IMR-90 (cell line): ENCODE measurements at regions not wholly inside any gene's neighbourhood (a gene's known extent, or its start where the extent isn't known, plus 50 kb on each side); places are given as distances from the start of the nearest gene placed in this dataset.

Experiments
- ATAC-seq: fragments of 200-7000 bp; cut with Tn5 transposase; 2 replicates; pipeline ENCODE4 v1.9.1; 2020; ENCODE audit warnings: low read depth, mild to moderate bottlenecking, moderate library complexity
- BruUV-seq: library from RNA; stranded (reverse); fragments of 400-500 nt; replicated peaks from 2 replicates; lab custom pipeline; 2021; lab: Mats Ljungman, UMichigan
- CTCF ChIA-PET: fragments of 300-600 bp; formaldehyde crosslinking; extraction: SDS; loops from one replicate; lab custom pipeline; 2021; ENCODE audit warnings: antibody characterized with exemption; lab: Yijun Ruan, JAX
- POLR2A ChIA-PET: fragments of 300-600 bp; sonication (Branson Sonifier 250); formaldehyde crosslinking; loops from one replicate; lab custom pipeline; 2022; ENCODE audit warnings: antibody characterized with exemption; ENCODE audit not compliant: unreplicated experiment; lab: Charles Lee
- DNase-seq: peaks from one replicate; pipeline ENCODE4 v3.0.0; 2013
- H2AFZ ChIP-seq: replicated peaks from 2 replicates; pipeline ENCODE3; 2013; ENCODE audit warnings: low read length, mild to moderate bottlenecking; ENCODE audit not compliant: poor library complexity
- H2AK5ac ChIP-seq: 2 replicates; pipeline ENCODE4 v1.6.1; 2013; ENCODE audit warnings: low read depth, low read length, inconsistent platforms
- H2AK9ac ChIP-seq: replicated peaks from 2 replicates; pipeline ENCODE3; 2013; ENCODE audit warnings: mild to moderate bottlenecking, low read depth, low read length, moderate library complexity; ENCODE audit not compliant: poor library complexity
- H2BK120ac ChIP-seq: 2 replicates; pipeline ENCODE4 v1.6.1; 2013; ENCODE audit warnings: low read depth, low read length, inconsistent platforms
- H2BK15ac ChIP-seq: 3 replicates; pipeline ENCODE4 v1.6.1; 2013; ENCODE audit warnings: low read depth, low read length, inconsistent platforms
- H2BK20ac ChIP-seq: 2 replicates; pipeline ENCODE4 v1.6.1; 2013; ENCODE audit warnings: low read depth, mild to moderate bottlenecking, inconsistent platforms, low read length, moderate library complexity
- H2BK5ac ChIP-seq: 2 replicates; pipeline ENCODE4 v1.6.1; 2013; ENCODE audit warnings: mild to moderate bottlenecking, low read depth, low read length, inconsistent platforms; ENCODE audit not compliant: poor library complexity, severe bottlenecking
- H3K14ac ChIP-seq: replicated peaks from 2 replicates; pipeline ENCODE4 v1.6.1; 2013; ENCODE audit warnings: low read depth, low read length, inconsistent platforms
- H3K18ac ChIP-seq: 2 replicates; pipeline ENCODE4 v1.6.1; 2013; ENCODE audit warnings: low read depth, low read length, control low read depth
- H3K23ac ChIP-seq: 2 replicates; pipeline ENCODE4 v1.6.1; 2013; ENCODE audit warnings: low read depth, low read length, inconsistent platforms
- H3K27ac ChIP-seq: 2 replicates; pipeline ENCODE4 v1.5.1; 2013; ENCODE audit warnings: mild to moderate bottlenecking, control low read depth, low read length; ENCODE audit not compliant: insufficient read depth
- H3K27me3 ChIP-seq: 2 replicates; pipeline ENCODE4 v1.6.1; 2013; ENCODE audit warnings: low read length; ENCODE audit not compliant: control insufficient read depth, insufficient read depth
- H3K36me3 ChIP-seq: 2 replicates; pipeline ENCODE4 v1.6.1; 2013; ENCODE audit warnings: low read length, mixed read lengths; ENCODE audit not compliant: control insufficient read depth, insufficient read depth
- H3K4ac ChIP-seq: 2 replicates; pipeline ENCODE4 v1.6.1; 2013; ENCODE audit warnings: low read depth, low read length, inconsistent platforms
- H3K4me1 ChIP-seq: 2 replicates; pipeline ENCODE4 v1.6.1; 2013; ENCODE audit warnings: low read length, mixed read lengths; ENCODE audit not compliant: control insufficient read depth, insufficient read depth
- H3K4me2 ChIP-seq: 2 replicates; pipeline ENCODE4 v1.6.1; 2013; ENCODE audit warnings: low read depth, mild to moderate bottlenecking, control low read depth, low read length, moderate library complexity
- H3K4me3 ChIP-seq: 2 replicates; pipeline ENCODE4 v1.5.1; 2013; ENCODE audit warnings: low read depth, mild to moderate bottlenecking, control low read depth, low read length, moderate library complexity; ENCODE audit not compliant: insufficient read depth
- H3K56ac ChIP-seq: 2 replicates; pipeline ENCODE4 v1.6.1; 2013; ENCODE audit warnings: low read length, inconsistent platforms; ENCODE audit not compliant: insufficient read depth; ENCODE audit errors: extremely low read depth
- H3K79me1 ChIP-seq, 2 experiments: 2 replicates each; pipeline ENCODE4 v1.6.1; 2013; ENCODE audit warnings: low read length in 2 of 2, inconsistent platforms in 1 of 2, low read depth in 1 of 2
- H3K9ac ChIP-seq: 2 replicates; pipeline ENCODE4 v1.6.1; 2013; ENCODE audit warnings: low read depth, low read length, control low read depth
- H3K9me1 ChIP-seq: 2 replicates; pipeline ENCODE4 v1.6.1; 2013; ENCODE audit warnings: low read length, inconsistent platforms; ENCODE audit not compliant: insufficient read depth
- H3K9me3 ChIP-seq: 2 replicates; pipeline ENCODE4 v1.6.1; 2013; ENCODE audit warnings: low read length; ENCODE audit not compliant: control insufficient read depth, insufficient read depth
- H4K20me1 ChIP-seq: 2 replicates; pipeline ENCODE4 v1.6.1; 2013; ENCODE audit warnings: low read length, inconsistent platforms; ENCODE audit not compliant: insufficient read depth
- H4K5ac ChIP-seq: 2 replicates; pipeline ENCODE4 v1.6.1; 2013; ENCODE audit warnings: mild to moderate bottlenecking, low read depth, low read length, control low read depth
- H4K8ac ChIP-seq, 2 experiments: 2 replicates each; pipeline ENCODE4 v1.6.1; 2013; ENCODE audit warnings: low read depth in 2 of 2, low read length in 2 of 2, control low read depth in 1 of 2, inconsistent platforms in 1 of 2
- H4K91ac ChIP-seq: 2 replicates; pipeline ENCODE4 v1.6.1; 2013; ENCODE audit warnings: low read depth, low read length, inconsistent platforms; ENCODE audit not compliant: insufficient read depth
- BHLHE40 ChIP-seq: fragments of 150-350 bp; IDR thresholded peaks from 2 replicates; pipeline ENCODE4 v1.6.1; 2016; ENCODE audit warnings: mild to moderate bottlenecking, low read depth, low read length
- CEBPB ChIP-seq: IDR thresholded peaks from 2 replicates; pipeline ENCODE4 v1.6.1; 2012; ENCODE audit warnings: low read depth, low read length, improper control_type of control experiment
- CHD1 ChIP-seq: IDR thresholded peaks from 2 replicates; pipeline ENCODE4 v1.6.1; 2012; ENCODE audit warnings: low read depth, low read length, improper control_type of control experiment
- FOS ChIP-seq: fragments of 150-350 bp; IDR thresholded peaks from 2 replicates; pipeline ENCODE4 v1.6.1; 2016; ENCODE audit warnings: low read depth, low read length
- MAFK ChIP-seq: IDR thresholded peaks from 2 replicates; pipeline ENCODE4 v1.6.1; 2012; ENCODE audit warnings: low read depth, low read length, improper control_type of control experiment
- MAZ ChIP-seq: IDR thresholded peaks from 2 replicates; pipeline ENCODE4 v1.6.1; 2012; ENCODE audit warnings: low read depth, mild to moderate bottlenecking, low read length, improper control_type of control experiment, moderate library complexity, borderline replicate concordance
- MXI1 ChIP-seq: IDR thresholded peaks from 2 replicates; pipeline ENCODE4 v1.6.1; 2012; ENCODE audit warnings: low read depth, mild to moderate bottlenecking, low read length, moderate library complexity, borderline replicate concordance
- NFE2L2 ChIP-seq: fragments of 150-350 bp; IDR thresholded peaks from 2 replicates; pipeline ENCODE4 v1.6.1; 2016; ENCODE audit warnings: low read depth, mild to moderate bottlenecking, low read length
- POLR2A ChIP-seq: IDR thresholded peaks from 2 replicates; pipeline ENCODE4 v1.6.1; 2012; ENCODE audit warnings: mild to moderate bottlenecking, low read depth, low read length
- RAD21 ChIP-seq: IDR thresholded peaks from 2 replicates; pipeline ENCODE4 v1.6.1; 2012; ENCODE audit warnings: low read length, improper control_type of control experiment
- RCOR1 ChIP-seq: IDR thresholded peaks from 2 replicates; pipeline ENCODE4 v1.6.1; 2012; ENCODE audit warnings: mild to moderate bottlenecking, low read length, improper control_type of control experiment; ENCODE audit not compliant: insufficient replicate concordance
- RFX5 ChIP-seq: IDR thresholded peaks from 2 replicates; pipeline ENCODE4 v1.8.0; 2012; ENCODE audit warnings: low read depth, mild to moderate bottlenecking, low read length, moderate library complexity
- SMC3 ChIP-seq: fragments of 150-350 bp; IDR thresholded peaks from 2 replicates; pipeline ENCODE4 v1.6.1; 2016; ENCODE audit warnings: low read depth, mild to moderate bottlenecking, antibody characterized with exemption, low read length, moderate library complexity
- WGBS, 2 experiments: methylation state at CpG; one replicate each; pipeline versions ENCODE4 v1.1.5 to v1.1.7; 2013; ENCODE audit warnings: missing lambda C conversion rate in 2 of 2; ENCODE audit not compliant: insufficient read length in 1 of 2; ENCODE audit errors: extremely low coverage in 2 of 2; 5-methylcytosine and 5-hydroxymethylcytosine counted together
- dilution Hi-C: fragments of 300-500 bp; cut with HindIII; formaldehyde crosslinking; loops from one replicate; pipeline ENCODE4 v1.14.3; 2018; ENCODE audit warnings: low sequenced_read_pairs; ENCODE audit not compliant: unreplicated experiment
- in situ Hi-C: fragments of 300-500 bp; cut with MboI; formaldehyde crosslinking; loops from 3 replicates; pipeline ENCODE4 v1.14.3; 2019; ENCODE audit warnings: low sequenced_read_pairs, inconsistent platforms, mixed read lengths
- intact Hi-C: fragments of 100-400 bp; cut with micrococcal nuclease; formaldehyde crosslinking; loops from 2 replicates; pipeline ENCODE4 v1.10.0; 2022
- TF ChIP-seq, protein P1 (sequence below): fragments of 150-350 bp; IDR thresholded peaks from 2 replicates; pipeline ENCODE4 v1.6.1; 2017; ENCODE audit warnings: mild to moderate bottlenecking, antibody characterized with exemption, low read length, low read depth
- TF ChIP-seq, protein P2 (sequence below): conservative IDR thresholded peaks from 2 replicates; pipeline ENCODE4 v1.5.1; 2012; ENCODE audit warnings: mild to moderate bottlenecking, low read depth, low read length, improper control_type of control experiment
- TF ChIP-seq, protein P3 (sequence below): fragments of 150-350 bp; IDR thresholded peaks from 2 replicates; pipeline ENCODE4 v1.6.1; 2016; ENCODE audit warnings: low read depth, mild to moderate bottlenecking, low read length, moderate library complexity, borderline replicate concordance

DNA sequence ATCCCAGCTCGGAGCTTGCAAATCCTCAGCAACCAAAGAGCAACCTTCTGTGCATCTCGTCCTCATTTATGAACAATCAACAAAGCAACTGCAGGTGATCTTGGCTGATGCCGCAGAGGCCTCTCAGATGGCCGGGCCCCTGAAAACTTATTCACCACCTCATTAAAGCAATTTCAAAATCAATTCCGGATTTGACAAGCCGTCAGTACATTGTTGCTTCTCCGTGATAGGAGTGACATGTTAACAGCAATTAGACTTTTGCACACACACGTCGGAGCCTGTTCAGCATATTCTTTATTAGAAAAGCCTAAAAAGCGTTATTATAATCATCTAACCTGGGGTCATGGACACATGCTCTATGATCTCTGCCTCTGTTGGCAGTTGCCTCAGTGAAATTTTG lies 183.1 kb upstream of the CXCR4 start:
- H2AK9ac ChIP-seq = no peak overlapping the region
- H4K8ac ChIP-seq = no peak overlapping the region
- H3K79me1 ChIP-seq = no peaks in the 10 kb centered on the region
- no peak overlapping the region for H2BK15ac ChIP-seq
- ChIA-PET POLR2A (no interaction called here), CTCF (no interaction called here)
- no peaks in the 10 kb centered on the region for H3K9me3 ChIP-seq
- no peak overlapping the region for H4K5ac ChIP-seq
- H2AK5ac ChIP-seq = no peak overlapping the region
- no peak overlapping the region for H3K14ac ChIP-seq
- no peak overlapping the region for H2AFZ ChIP-seq
- H3K9me1 ChIP-seq = no peaks in the 10 kb centered on the region
- dilution Hi-C loops = no loop called here
- H2BK120ac ChIP-seq = no peak overlapping the region
- in situ Hi-C loops = no loop called here
- H3K4me2 ChIP-seq = no peak overlapping the region
- TF ChIP-seq, protein P1, sequence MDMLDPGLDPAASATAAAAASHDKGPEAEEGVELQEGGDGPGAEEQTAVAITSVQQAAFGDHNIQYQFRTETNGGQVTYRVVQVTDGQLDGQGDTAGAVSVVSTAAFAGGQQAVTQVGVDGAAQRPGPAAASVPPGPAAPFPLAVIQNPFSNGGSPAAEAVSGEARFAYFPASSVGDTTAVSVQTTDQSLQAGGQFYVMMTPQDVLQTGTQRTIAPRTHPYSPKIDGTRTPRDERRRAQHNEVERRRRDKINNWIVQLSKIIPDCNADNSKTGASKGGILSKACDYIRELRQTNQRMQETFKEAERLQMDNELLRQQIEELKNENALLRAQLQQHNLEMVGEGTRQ = no peak
- TF ChIP-seq RAD21 = no peak
- TF ChIP-seq BHLHE40 = no peak
- TF ChIP-seq NFE2L2 = no peak
- TF ChIP-seq MXI1 = no peak
- no peak for TF ChIP-seq CHD1
- TF ChIP-seq, protein P2, sequence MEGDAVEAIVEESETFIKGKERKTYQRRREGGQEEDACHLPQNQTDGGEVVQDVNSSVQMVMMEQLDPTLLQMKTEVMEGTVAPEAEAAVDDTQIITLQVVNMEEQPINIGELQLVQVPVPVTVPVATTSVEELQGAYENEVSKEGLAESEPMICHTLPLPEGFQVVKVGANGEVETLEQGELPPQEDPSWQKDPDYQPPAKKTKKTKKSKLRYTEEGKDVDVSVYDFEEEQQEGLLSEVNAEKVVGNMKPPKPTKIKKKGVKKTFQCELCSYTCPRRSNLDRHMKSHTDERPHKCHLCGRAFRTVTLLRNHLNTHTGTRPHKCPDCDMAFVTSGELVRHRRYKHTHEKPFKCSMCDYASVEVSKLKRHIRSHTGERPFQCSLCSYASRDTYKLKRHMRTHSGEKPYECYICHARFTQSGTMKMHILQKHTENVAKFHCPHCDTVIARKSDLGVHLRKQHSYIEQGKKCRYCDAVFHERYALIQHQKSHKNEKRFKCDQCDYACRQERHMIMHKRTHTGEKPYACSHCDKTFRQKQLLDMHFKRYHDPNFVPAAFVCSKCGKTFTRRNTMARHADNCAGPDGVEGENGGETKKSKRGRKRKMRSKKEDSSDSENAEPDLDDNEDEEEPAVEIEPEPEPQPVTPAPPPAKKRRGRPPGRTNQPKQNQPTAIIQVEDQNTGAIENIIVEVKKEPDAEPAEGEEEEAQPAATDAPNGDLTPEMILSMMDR = no peak
- TF ChIP-seq, protein P3, sequence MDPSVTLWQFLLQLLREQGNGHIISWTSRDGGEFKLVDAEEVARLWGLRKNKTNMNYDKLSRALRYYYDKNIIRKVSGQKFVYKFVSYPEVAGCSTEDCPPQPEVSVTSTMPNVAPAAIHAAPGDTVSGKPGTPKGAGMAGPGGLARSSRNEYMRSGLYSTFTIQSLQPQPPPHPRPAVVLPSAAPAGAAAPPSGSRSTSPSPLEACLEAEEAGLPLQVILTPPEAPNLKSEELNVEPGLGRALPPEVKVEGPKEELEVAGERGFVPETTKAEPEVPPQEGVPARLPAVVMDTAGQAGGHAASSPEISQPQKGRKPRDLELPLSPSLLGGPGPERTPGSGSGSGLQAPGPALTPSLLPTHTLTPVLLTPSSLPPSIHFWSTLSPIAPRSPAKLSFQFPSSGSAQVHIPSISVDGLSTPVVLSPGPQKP = no peak
- TF ChIP-seq RCOR1 = no peak
- no peak for TF ChIP-seq POLR2A
- TF ChIP-seq MAZ = no peak
- no peak for TF ChIP-seq SMC3
- no peak for TF ChIP-seq RFX5
- no peak for TF ChIP-seq MAFK
- no peak for TF ChIP-seq FOS
- TF ChIP-seq CEBPB = no peak
- no peak overlapping the region for H2BK20ac ChIP-seq
- 40% methylated on average over 1 of the region's 10 CpGs; no CpG with 5 or more reads in 1 of the 2 experiments for WGBS, 2 experiments
- H3K36me3 ChIP-seq = no peaks in the 10 kb centered on the region
- intact Hi-C loops = no loop called here
- no peak overlapping the region for H3K18ac ChIP-seq
- H2BK5ac ChIP-seq = no peak overlapping the region
- BruUV-seq = no TSS peak
- no peak overlapping the region for H3K9ac ChIP-seq
- no peak overlapping the region for H3K27ac ChIP-seq
- no peak overlapping the region for H4K91ac ChIP-seq
- DNase-seq = no peak
- no peak overlapping the region for H3K4me3 ChIP-seq
- ATAC-seq = no peak
- no peak overlapping the region for H3K56ac ChIP-seq
- no peak overlapping the region for H3K4ac ChIP-seq
- no peaks in the 10 kb centered on the region for H3K4me1 ChIP-seq
- no peaks in the 10 kb centered on the region for H4K20me1 ChIP-seq
- no peaks in the 10 kb centered on the region for H3K27me3 ChIP-seq
- H3K23ac ChIP-seq = no peak overlapping the region
